ENCODE measurements at regions not wholly inside any gene's neighbourhood (a gene's known extent, or its start where the extent isn't known, plus 50 kb on each side); places are given as distances from the start of the nearest gene placed in this dataset.
"Not testable (repeated sequence)": the region's sequence is repeated elsewhere in the genome, so short reads cannot be mapped to it uniquely, and the experiment has no call there.

- TF ChIP-seq REST (IDR thresholded peaks at IDR 0.05; ENCODE audit: low read depth, low read length) (no peak), USF2 (IDR thresholded peaks at IDR 0.05; ENCODE audit: borderline replicate concordance, low read depth, low read length) (no peak)
These were observed 134.4 kb downstream of the ZNF608 start (continued) for GRCh38 chr5:124612023-124612422.

GRCh38 chr5:124611262-124611661, 135.2 kb downstream of the ZNF608 start:
- WGBS (ENCODE audit: low lambda C conversion rate): 94% methylated on average over 1 of the region's 1 CpG
- H2AFZ ChIP-seq (ENCODE audit: low read depth); H3K9ac ChIP-seq; H3K4me1 ChIP-seq (ENCODE audit: control insufficient read depth in 1 of 2, insufficient read depth in 2 of 2, low read depth in 1 of 2, low read length in 1 of 2); DNase-seq; H3F3A ChIP-seq (replicated peaks; ENCODE audit: insufficient read depth); CTCF ChIA-PET; H3K9me2 ChIP-seq; H3K27ac ChIP-seq (ENCODE audit: low read depth in 2 of 2, low read length in 1 of 2); H3K9me3 ChIP-seq; H4K20me1 ChIP-seq (ENCODE audit: insufficient read depth); H3K36me3 ChIP-seq (replicated peaks in 1 of 2; ENCODE audit: control insufficient read depth in 1 of 2, insufficient read depth in 2 of 2, low read length in 1 of 2); H3K79me2 ChIP-seq (ENCODE audit: insufficient read depth); POLR2A ChIA-PET; H3K27me3 ChIP-seq (ENCODE audit: insufficient read depth); H3K4me3 ChIP-seq (ENCODE audit: low read depth in 2 of 2, low read length in 1 of 2); H3K4me2 ChIP-seq: not testable (repeated sequence)

GRCh38 chr5:124609685-124610084, 136.8 kb downstream of the ZNF608 start:
- H3K27me3 ChIP-seq (ENCODE audit: insufficient read depth); H3K4me1 ChIP-seq (ENCODE audit: control insufficient read depth in 1 of 2, insufficient read depth in 2 of 2, low read depth in 1 of 2, low read length in 1 of 2); H3K36me3 ChIP-seq (replicated peaks in 1 of 2; ENCODE audit: control insufficient read depth in 1 of 2, insufficient read depth in 2 of 2, low read length in 1 of 2); H3K9me3 ChIP-seq; H3K79me2 ChIP-seq (ENCODE audit: insufficient read depth); H3K9ac ChIP-seq; H3K4me3 ChIP-seq (ENCODE audit: low read depth in 2 of 2, low read length in 1 of 2); POLR2A ChIA-PET; H3K27ac ChIP-seq (ENCODE audit: low read depth in 2 of 2, low read length in 1 of 2); CTCF ChIA-PET; H2AFZ ChIP-seq (ENCODE audit: low read depth); H4K20me1 ChIP-seq (ENCODE audit: insufficient read depth); H3K4me2 ChIP-seq; H3F3A ChIP-seq (replicated peaks; ENCODE audit: insufficient read depth); DNase-seq; H3K9me2 ChIP-seq: not testable (repeated sequence)
- 100% methylated on average over 1 of the region's 1 CpG for WGBS (ENCODE audit: low lambda C conversion rate)

GRCh38 chr5:124606543-124606942, 139.9 kb downstream of the ZNF608 start:
- Histone ChIP-seq H3K27me3 (ENCODE audit: insufficient read depth) (no peaks in the 10 kb centered on the region), H2AFZ (ENCODE audit: low read depth) (no peak overlapping the region), H3K27ac (ENCODE audit: low read depth in 2 of 2, low read length in 1 of 2) (no peak overlapping the region), H3K9me3 (no peaks in the 10 kb centered on the region), H4K20me1 (ENCODE audit: insufficient read depth) (no peaks in the 10 kb centered on the region), H3K4me2 (no peak overlapping the region), H3K36me3 (replicated peaks in 1 of 2; ENCODE audit: control insufficient read depth in 1 of 2, insufficient read depth in 2 of 2, low read length in 1 of 2) (no peaks in the 10 kb centered on the region), H3K79me2 (ENCODE audit: insufficient read depth) (no peaks in the 10 kb centered on the region), H3K9me2 (no peaks in the 10 kb centered on the region), H3F3A (replicated peaks; ENCODE audit: insufficient read depth) (no peaks in the 10 kb centered on the region), H3K4me1 (ENCODE audit: control insufficient read depth in 1 of 2, insufficient read depth in 2 of 2, low read depth in 1 of 2, low read length in 1 of 2) (no peaks in the 10 kb centered on the region; a peak in 2 of 4 replicates), H3K9ac (no peak overlapping the region), H3K4me3 (ENCODE audit: low read depth in 2 of 2, low read length in 1 of 2) (no peak overlapping the region)
- ChIA-PET POLR2A (no interaction called here), CTCF (no interaction called here)
- no peak for DNase-seq
- TF ChIP-seq FOXM1 (IDR thresholded peaks at IDR 0.05; ENCODE audit: low read depth) (no peak), IRF3 (IDR thresholded peaks at IDR 0.05; ENCODE audit: low read depth, low read length) (no peak), ZBTB33 (IDR thresholded peaks at IDR 0.05; ENCODE audit: borderline replicate concordance, low read depth) (no peak), RAD21 (IDR thresholded peaks at IDR 0.05; ENCODE audit: low read length) (no peak), PBX3 (IDR thresholded peaks at IDR 0.05) (no peak), GATA2 (CRISPR knock-in tag; IDR thresholded peaks at IDR 0.05) (no peak), TAF1 (IDR thresholded peaks at IDR 0.05; ENCODE audit: borderline replicate concordance, low read depth, low read length) (no peak), EP300 (IDR thresholded peaks at IDR 0.05; ENCODE audit: borderline replicate concordance in 1 of 2, low read depth in 1 of 2, low read length in 1 of 2) (no peak), SMC3 (IDR thresholded peaks at IDR 0.05; ENCODE audit: low read depth, low read length) (no peak)
- 91% methylated on average over 2 of the region's 2 CpGs for WGBS (ENCODE audit: low lambda C conversion rate)

Measured in SK-N-SH (cell line).